Frontal cortex (tissue), 3 donors: ENCODE measurements at regions not wholly inside any gene's neighbourhood (a gene's known extent, or its start where the extent isn't known, plus 50 kb on each side); places are given as distances from the start of the nearest gene placed in this dataset.

Experiments used
- DNase-seq, 2 donors: peaks; one replicate each; pipeline ENCODE4 v3.0.0; 2012; ENCODE audit warnings: low spot score in 2 of 2
- FAIRE-seq: peaks from 2 replicates; lab custom pipeline; 2012; peaks lifted over from hg19 to GRCh38; lab: Jason Lieb, UNC
- donor health status: control.
- donor health status: control.
- donor health status: control.

DNA sequence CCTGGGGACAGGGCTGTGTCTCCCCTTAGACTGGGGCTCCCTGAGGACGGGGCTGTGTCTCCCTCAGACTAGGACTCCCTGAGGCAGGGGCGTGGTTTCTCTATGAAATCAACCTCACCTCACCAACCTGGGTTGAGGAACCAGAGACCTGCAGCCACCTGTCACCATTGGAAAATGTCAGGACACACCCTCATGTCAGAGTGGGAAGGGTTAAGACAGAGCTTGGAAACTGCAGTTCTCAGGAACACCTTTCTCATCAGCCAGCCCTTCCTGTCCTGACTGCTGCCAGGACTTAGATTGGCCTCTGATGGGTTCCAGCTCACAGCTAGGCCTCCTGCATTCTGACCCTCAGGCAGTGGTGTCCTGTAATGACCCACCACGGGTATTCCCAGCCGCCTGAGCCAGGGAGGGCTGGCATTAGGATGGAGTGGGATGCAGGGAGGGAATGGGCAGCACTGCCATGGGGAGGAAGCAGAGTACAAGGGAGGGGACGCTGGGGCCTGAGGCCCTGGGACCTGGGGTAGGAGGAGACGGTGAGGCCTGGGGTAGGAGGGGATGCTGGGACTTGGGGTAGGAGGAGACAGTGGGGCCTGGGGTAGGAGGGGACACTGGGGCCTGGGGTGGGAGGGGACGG is 76.3 kb downstream of the MRPL14 start:
- DNase-seq (no peak), FAIRE-seq (no peak)

DNA sequence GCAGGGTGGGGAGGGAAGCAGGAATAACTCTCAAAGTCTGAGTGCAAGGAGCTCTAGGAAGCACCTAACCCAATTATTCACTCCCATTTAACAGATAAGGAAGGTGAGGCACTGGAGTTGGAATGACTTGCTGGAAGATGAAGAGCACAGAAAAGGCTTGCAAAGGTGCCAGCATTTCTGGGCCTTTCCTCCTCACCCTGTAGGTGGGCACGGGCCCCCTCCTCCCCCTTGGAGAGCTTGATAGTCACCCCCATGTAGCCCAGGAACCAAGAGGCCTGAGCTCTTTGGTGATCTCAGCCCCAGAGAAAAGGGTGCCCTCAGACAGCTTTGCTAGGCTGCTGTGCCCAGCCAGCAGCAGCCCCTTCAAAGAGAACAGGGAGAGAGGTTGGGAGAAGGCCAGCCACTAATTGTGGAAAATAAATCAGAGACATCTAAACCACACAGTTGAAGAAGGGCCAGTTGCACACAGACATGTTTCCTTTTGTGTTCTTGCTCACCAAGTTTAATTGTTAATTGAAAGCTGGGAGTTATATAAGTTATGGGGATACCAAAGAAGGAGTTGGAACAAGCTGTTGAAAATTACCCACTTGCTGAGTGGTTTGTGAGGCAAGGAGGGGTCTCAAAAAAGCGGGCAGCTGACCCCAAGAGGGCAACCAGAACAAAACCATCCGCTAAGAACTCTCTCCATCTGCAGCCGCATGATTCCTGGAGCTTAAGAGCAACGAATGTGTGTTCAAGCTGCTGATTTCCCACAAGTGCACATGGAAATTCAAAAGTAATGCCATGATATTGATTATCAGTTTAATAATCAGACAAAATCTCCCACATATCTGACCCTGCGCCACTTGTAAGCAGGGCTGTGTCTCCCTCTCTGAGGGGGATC is 77.0 kb downstream of the MRPL14 start:
- no peak for FAIRE-seq

DNA sequence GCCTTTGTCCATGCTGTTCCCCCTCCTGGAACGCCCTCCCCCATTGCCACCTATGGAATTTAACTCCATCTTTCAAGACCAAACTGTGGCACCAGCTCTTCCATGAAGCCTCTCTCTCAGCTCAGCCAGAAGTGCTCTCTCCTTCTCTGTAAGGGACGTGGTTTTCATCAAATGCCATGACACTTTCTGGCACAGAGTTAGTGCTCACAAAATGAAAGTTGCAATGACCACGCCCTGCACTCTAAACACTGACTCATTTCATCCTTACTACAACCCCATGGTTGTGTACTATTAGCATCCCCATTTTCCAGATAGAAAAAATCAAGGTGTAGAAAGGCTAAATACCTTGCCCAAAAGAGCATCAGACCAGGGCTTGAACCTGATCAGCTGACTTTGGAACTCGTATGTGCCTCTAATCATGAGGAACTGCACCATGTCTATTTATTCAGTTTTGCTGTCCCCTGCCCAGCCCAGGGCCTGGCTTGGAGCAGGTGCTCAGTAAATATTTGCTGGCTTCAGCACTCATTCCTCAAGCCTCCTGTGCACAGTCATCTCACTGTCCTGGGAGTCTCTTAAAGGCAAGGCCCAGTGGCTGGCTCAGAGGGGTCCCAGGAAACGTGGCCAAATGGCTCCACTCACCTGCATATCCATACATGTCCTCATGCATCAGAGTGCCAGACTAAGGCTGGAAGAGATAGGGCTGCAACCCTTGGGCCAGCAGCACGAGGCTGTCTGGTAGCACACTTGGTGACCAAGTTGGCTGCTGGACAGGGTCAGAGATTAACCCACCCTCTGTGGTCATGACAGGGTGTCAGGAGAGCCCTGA is 77.9 kb downstream of the MRPL14 start:
- DNase-seq (no peak), FAIRE-seq (no peak)

More for the DNA sequence above, 77.0 kb downstream of the MRPL14 start:
- no peak for DNase-seq

DNA sequence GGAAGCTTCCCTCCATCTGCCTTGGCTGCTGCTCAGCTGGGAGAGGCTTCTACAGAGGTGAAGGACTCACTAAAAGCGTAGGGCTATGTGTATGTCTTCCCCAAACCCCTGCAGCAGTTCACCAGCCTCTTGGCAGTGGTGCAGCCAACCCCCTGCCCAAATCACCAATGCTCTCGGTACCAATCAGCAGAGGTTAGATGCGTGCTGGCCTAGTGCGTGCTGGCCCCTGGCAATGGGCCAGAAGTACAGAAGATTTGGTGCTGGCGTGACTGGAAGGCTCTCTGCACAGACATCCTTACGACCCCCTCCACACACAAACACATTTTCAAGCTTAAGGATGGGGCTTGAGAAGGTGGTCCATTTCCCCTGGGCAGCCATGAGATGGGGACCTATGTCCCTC is 79.0 kb downstream of the MRPL14 start:
- DNase-seq, result no peak
- no peak for FAIRE-seq

DNA sequence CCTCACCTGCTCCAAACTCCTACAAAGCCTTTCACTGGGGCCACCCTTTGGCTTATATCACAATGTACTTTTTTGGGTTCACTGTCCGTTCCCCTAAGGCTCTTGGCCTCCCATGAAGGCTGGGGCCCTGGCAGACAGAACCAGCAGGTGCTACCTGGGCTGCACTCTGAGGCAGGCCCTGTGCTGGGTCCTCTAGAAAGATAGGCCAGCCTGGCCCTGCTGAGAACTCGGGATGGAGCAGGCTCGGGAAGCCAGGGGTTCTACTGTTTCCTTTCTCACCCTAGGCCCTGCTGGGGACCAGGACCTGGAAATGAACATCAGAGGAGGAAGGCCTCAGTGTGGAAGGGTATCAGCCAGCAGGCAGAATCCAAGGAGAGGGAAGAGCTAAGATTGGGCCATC is 79.5 kb downstream of the MRPL14 start:
- DNase-seq, result no peak
- FAIRE-seq, result no peak

DNA sequence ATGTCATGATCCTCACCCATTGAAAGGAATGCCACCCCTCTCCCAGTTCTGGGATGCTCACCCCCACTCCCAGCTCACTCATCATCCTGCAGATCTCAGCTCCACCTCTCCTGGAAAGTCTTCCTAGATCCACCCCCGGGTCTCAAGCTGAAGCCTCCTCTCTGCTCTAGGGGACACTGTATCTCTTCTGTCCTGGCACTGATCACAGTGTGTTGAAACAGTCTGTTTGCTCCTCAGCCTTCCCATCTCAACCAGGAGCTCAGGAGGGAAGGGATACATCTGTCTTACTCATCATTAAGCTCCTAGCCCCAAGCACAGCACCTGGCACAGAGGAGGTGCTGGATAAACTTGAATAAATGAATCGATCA is 80.1 kb downstream of the MRPL14 start:
- DNase-seq (no peak), FAIRE-seq (no peak)

DNA sequence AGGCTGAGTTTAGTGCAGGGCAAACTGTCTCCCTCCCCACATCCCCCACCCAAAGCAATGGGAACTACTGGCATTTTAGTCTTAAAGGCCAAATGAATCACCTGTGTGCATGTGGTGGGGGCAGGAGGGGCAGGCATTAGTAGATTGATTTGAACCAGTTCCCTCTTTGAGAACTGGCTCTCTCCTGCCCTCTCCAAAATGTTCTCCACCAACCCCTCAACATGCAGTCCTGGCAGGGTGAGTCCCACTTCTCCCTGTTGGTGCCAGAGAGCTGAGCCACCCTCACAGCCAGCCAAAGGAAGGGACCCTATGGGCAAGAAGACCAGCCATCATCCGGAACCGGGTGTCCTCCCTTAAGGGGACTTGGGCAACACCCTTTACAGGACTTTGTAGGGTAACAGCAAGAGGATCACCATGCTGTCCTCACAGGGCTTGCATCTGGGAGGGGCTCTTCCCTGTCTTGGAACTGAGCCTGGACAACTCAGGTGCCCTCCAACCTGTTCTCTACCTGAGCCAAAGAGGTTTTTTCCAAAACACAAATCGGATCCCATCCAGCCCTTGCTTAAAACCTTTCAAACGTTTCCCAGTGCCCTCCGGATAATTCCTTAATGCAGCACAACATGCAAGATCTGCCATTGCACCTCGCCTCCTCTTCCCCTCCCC is 80.6 kb downstream of the MRPL14 start:
- FAIRE-seq (no peak), DNase-seq (no peak)

DNA sequence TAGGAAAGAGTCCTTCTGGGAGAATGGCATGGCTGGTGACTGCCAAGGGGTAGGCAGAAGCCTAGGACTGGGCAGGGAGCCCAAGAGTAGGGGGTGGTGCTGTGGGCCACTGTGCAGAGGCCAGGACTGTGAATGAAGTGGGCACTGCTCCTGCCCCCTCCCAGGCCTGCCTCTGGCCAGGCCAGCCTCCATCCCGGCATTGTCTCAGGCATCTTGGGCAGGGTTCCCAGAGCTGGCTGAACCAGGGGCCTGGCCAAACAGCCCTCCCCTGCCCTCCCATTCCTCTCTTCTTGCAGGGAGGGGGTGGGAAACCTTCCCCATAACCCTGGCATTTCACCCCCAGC is 81.6 kb downstream of the MRPL14 start:
- peak; percentile 64 to 67 for DNase-seq
- FAIRE-seq, result no peak

DNA sequence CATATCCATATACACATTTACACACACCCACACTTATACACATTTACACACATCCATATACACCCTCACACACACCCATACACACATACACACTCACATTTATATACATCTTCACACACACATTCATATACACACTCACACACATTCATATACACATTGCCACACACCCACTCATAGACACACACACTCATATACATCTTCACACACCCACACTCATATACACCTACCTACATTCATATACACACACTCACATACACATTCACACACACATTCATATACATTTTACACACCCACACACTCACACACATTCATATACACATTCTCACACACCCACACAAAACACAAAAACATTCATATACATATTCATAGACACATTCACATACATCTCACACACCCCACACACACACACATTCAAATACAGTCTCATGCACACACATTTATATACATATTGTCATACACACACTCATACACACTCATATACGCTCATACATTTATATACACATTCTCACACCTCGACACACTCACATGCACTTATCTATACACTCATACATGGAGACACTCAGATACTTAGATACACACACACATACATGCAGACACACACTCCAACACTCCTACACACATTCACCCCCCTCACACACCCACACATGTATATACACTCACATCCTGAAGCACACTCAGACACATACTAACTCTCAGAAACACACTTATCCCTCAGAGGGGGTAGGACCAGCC is 82.1 kb downstream of the MRPL14 start:
- no peak for FAIRE-seq

DNA sequence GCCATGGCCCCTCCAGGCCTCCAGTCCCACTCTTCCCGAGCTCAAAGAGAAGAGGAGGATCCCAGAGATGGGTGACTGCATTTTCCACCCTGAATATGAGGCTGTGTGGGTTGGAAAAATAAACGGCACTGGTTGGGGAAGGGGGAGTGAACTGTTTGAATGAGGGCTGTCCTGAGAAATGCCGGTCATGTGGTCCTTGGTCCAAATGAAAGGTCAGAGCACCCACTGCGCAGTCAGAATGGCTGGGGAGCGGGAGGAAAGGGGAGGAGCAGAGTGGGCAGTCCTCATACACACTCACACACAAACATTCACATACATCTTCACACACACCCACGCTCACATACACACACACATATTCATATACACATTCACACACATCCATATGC is 83.1 kb downstream of the MRPL14 start:
- FAIRE-seq, result no peak
- no peak for DNase-seq

More for the DNA sequence above, 82.1 kb downstream of the MRPL14 start:
- no peak for DNase-seq

DNA sequence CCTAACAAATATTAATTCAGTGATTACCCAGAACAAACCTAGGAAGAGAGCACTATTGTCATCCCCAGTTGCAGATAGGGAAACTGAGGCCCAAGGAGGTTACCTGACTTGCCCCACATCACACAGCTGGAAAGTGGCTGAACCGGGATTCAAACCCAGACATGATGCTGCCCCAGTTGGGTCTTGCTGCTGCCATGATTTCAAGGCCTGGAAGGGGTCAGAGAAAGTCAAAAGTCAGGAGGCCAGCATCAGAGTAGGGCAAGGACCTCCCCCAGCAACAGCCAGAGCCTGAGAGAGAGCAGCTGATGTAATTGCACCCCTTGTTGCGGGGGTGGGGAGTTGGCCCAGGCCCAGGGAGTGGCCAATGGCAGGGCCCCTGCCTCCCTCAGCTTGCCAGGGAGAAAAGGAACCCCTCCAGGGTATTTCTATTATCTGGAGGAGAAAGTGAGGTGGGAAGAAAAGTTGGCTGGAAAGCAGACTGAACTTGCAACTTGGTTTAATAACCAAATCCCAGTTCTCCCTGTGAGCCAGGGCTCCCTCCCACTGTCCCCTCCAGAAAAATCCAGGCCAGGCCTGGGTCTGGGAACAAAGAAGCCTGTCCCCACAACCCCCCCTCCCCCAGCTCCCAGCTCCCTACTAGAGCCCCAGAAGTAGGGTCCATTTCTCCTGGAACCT is 83.6 kb downstream of the MRPL14 start:
- DNase-seq, result no peak
- FAIRE-seq, result no peak

DNA sequence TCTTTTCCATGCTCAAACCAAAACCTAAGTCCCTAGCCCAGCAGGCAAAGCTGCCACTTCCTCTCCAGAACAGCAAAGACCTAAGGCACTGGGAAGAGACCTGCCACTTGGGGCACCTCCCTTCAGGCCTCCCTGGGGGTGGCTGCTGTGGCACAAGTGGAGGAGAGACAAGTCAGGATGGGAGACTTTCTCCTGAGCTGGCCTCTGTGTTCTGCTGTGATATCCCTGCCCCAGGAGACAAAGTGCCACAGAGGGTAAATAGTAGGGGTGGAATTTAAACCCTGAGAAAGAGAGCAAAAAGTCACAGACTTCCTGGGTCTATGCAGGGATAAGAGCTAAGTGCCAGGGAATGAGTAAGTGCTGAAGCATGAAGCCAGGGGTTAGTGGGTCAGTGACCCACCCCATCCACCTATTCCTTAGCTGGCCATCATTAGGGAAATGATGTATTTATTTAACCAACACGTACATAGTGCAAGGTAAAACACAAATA is 84.2 kb downstream of the MRPL14 start:
- FAIRE-seq (no peak), DNase-seq (no peak)

DNA sequence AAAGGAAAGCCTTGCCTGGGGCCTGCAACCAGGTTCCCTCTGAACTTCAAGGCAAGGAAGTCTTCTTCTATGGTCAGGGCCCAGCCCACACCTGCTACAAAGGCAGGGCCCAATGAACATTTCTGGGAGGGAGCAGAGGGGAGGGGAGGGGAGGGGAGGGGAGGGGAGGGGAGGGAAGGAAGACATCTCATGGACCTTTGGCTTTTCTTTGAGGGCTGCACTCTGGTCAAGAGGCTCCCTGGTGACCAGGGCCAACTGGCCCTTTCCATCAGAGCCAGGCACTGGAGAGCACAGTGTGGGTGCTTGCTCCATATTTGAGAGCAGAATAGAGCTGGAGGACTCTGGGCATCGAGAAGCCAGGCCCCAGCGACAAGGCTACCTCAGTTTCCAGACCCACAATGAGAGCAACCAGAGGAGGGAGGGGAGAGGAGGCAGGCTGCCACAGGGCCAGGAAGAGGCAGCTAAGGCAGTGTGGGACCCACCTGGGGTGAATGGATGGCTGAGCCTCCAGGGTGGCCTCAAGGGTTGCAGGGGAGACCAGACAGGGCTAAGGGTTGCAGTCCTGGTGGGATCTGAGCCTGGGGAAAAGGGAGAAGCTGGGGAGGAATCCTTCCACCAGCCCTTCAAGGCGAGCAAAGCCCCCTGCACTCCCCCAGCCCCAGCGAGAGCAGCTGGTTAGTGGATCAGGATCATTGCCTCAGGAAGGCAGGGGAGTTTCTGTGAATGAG is 84.8 kb downstream of the MRPL14 start:
- no peak for DNase-seq

DNA sequence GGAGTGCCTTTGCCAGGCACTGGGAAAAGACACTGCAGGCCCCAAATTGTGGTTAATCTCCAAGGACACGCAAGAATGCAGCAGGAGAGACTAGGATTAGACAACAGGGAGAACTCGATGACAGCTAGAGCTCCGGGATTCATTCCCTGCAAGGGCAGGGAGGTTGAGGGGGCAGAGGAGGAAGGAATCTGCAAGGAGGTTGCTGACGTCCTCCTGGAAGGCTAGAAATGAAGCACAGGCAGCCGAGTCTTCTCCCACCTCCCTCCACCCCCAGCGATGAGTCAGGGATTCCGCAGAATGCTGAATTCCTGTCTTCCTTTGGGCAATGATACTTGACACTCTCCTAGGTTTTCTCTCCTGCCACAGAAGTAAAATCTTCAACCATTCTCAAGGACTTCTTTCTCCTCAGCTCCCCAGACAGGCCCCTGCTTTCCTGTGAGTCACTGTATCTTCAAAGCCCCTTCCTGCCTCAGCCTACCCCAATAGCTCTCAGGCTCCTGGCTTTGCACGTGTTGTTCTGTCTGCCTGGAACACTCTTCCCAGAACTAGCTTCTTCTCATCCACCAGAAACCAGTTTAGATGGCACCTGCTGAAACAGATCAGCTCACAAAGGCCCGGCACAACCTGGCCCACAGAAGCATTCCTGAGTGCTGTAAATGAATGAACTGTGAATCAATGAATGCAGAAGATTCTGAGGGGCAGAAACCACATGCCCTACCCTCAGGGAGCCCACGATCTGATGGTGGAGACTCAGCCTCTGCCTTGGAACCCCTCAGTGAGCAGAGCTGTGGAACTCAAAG is 85.6 kb downstream of the MRPL14 start:
- FAIRE-seq (no peak), DNase-seq (peak in 1 of 2 donors; percentile 53)

More for the DNA sequence above, 84.8 kb downstream of the MRPL14 start:
- FAIRE-seq, result no peak

DNA sequence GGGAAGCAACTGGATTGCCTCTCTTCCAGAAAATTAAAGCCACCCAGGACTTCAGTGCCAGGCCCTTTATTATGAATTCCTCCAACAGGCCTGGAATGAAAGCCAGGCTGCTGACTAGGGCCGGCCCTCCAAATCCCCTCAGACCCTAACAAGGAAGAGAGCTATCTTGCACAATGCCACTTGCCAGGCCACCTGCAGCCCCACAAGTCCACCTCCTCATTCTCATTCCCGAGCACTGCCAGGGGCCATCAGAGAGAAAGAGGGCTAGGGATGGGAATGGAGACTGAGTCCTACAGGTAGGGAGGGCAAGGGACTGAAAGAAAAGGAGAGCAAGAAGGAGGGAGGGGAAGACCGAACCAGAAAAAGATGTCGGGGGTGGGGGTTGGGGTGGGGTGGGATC is 86.5 kb downstream of the MRPL14 start:
- FAIRE-seq, result no peak
- no peak for DNase-seq

DNA sequence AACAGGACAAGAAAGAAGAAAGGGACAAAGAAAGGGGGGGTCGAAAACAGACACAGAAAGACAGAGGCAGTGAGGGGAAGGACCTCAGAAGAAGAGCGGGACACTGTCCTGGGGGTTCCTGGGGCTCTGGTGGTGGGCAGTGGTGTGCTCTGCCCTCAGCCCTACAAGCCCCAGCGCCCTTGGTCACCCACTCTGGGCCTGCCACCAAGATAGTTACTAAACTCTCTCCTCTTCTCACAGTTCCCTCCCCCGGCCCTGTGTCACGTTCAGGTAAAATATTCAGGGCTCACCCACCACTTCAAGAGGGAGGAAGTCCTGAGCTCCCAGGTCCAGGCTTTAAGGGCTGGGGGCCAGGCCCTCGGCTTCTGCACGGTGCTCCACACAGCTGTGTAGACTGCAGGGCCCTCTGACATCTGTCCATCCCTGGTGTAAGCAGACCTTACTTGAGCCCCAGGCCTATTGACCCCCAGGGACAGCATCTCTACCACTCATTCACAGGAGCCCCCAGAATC is 87.4 kb downstream of the MRPL14 start:
- no peak for FAIRE-seq
- DNase-seq, result no peak

DNA sequence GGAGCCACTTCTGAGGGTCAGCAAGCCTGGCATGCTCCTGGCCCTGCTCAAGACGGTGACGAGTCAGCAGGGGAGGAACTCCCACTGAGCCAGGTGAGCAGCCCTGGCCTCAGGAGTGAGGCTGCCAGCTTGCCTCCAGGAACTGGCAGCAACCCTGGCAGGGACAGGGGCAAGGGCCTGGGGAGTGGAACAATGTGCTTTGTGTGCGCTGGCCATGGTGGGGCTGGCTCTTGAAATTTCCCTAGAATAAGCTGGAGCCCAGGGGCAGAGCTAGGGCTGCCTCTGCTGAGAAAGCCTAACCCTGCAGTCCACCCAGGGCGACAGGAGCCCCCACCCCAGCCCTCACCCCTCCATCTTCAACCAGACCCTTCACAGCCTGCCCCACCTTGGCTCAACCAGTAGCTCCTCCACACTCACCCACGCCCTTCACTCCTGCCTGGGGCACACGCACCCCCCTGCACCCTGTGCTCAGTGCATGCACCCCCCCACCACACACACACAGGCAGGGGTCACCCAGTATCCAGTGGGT is 88.0 kb downstream of the MRPL14 start:
- DNase-seq (no peak), FAIRE-seq (no peak)
